HS-27A (cell line): ENCODE measurements at regions not wholly inside any gene's neighbourhood (a gene's known extent, or its start where the extent isn't known, plus 50 kb on each side); places are given as distances from the start of the nearest gene placed in this dataset.
"Not testable (repeated sequence)": the region's sequence is repeated elsewhere in the genome, so short reads cannot be mapped to it uniquely, and the experiment has no call there.

Experiments
- DNase-seq: peaks from one replicate; pipeline ENCODE4 v3.0.0-alpha.2; 2012; ENCODE audit warnings: low read depth, missing footprints

- no peak for DNase-seq
Measured at GRCh38 chr2:22355816-22356433, 1029.1 kb upstream of the KLHL29 start.

- DNase-seq = no peak
Measured at GRCh38 chr2:22359071-22359672, 1025.8 kb upstream of the KLHL29 start.

- DNase-seq = no peak
Measured at GRCh38 chr2:22360735-22361374, 1024.1 kb upstream of the KLHL29 start.

- no peak for DNase-seq
Measured at GRCh38 chr2:22361571-22361970, 1023.4 kb upstream of the KLHL29 start.

- no peak for DNase-seq
Measured at GRCh38 chr2:22375096-22375495, 1009.9 kb upstream of the KLHL29 start.

GRCh38 chr2:22377268-22377667 lies 1007.7 kb upstream of the KLHL29 start:
- DNase-seq = no peak

GRCh38 chr2:22382479-22383169 lies 1002.4 kb upstream of the KLHL29 start:
- no peak for DNase-seq

- DNase-seq = no peak
Measured at GRCh38 chr2:22397847-22398246, 987.1 kb upstream of the KLHL29 start.

- DNase-seq = no peak
Measured at GRCh38 chr2:22403748-22404147, 981.2 kb upstream of the KLHL29 start.

- DNase-seq = no peak
Measured at GRCh38 chr2:22406625-22407024, 978.4 kb upstream of the KLHL29 start.

- no peak for DNase-seq
Measured at GRCh38 chr2:22420076-22420475, 964.9 kb upstream of the KLHL29 start.

- DNase-seq = no peak
Measured at GRCh38 chr2:22442051-22442450, 942.9 kb upstream of the KLHL29 start.

GRCh38 chr2:22444281-22444680 lies 940.7 kb upstream of the KLHL29 start:
- DNase-seq = no peak

GRCh38 chr2:22449696-22450095 lies 935.3 kb upstream of the KLHL29 start:
- no peak for DNase-seq

- no peak for DNase-seq
Measured at GRCh38 chr2:22450831-22451230, 934.1 kb upstream of the KLHL29 start.

- no peak for DNase-seq
Measured at GRCh38 chr2:22454826-22455485, 930.0 kb upstream of the KLHL29 start.

GRCh38 chr2:22458440-22458839 lies 926.5 kb upstream of the KLHL29 start:
- no peak for DNase-seq

- not testable (repeated sequence) for DNase-seq
Measured at GRCh38 chr2:22475103-22475502, 909.9 kb upstream of the KLHL29 start.

GRCh38 chr2:22478329-22478728 lies 906.6 kb upstream of the KLHL29 start:
- DNase-seq = no peak

GRCh38 chr2:22481486-22482259 lies 903.3 kb upstream of the KLHL29 start:
- no peak for DNase-seq

- no peak for DNase-seq
Measured at GRCh38 chr2:22483036-22483435, 901.9 kb upstream of the KLHL29 start.

- DNase-seq = no peak
Measured at GRCh38 chr2:22485486-22485885, 899.5 kb upstream of the KLHL29 start.
